Type B pancreatic cell (in vitro differentiated cells): ENCODE measurements at regions not wholly inside any gene's neighbourhood (a gene's known extent, or its start where the extent isn't known, plus 50 kb on each side); places are given as distances from the start of the nearest gene placed in this dataset.

Source experiments
- DNase-seq: peaks from one replicate; pipeline ENCODE4 v3.0.0; 2021; ENCODE audit warnings: mixed read lengths; ENCODE audit not compliant: unreplicated experiment; ENCODE audit errors: extremely low spot score
- H3K27ac Mint-ChIP-seq: 2 replicates; pipeline ENCODE4 v1.8.0; 2021; ENCODE audit warnings: mild to moderate bottlenecking, mixed read lengths
- H3K27me3 Mint-ChIP-seq: 2 replicates; pipeline ENCODE4 v1.8.0; 2021; ENCODE audit warnings: mixed read lengths
- H3K36me3 Mint-ChIP-seq: 2 replicates; pipeline ENCODE4 v1.8.0; 2021; ENCODE audit warnings: mixed read lengths
- H3K4me1 Mint-ChIP-seq: one replicate; pipeline ENCODE4 v1.8.0; 2021; ENCODE audit warnings: mixed read lengths; ENCODE audit not compliant: unreplicated experiment
- H3K4me3 Mint-ChIP-seq: 2 replicates; pipeline ENCODE4 v1.8.0; 2021; ENCODE audit warnings: mild to moderate bottlenecking, mixed read lengths
- H3K9me3 Mint-ChIP-seq: 2 replicates; pipeline ENCODE4 v1.8.0; 2021; ENCODE audit warnings: mixed read lengths
- TF ChIP-seq, protein P1 (sequence below): fragments of 200-600 bp; sonication (generic); conservative IDR thresholded peaks from 2 replicates; pipeline ENCODE4 v1.5.0; 2021; ENCODE audit warnings: antibody characterized with exemption, mild to moderate bottlenecking

DNA sequence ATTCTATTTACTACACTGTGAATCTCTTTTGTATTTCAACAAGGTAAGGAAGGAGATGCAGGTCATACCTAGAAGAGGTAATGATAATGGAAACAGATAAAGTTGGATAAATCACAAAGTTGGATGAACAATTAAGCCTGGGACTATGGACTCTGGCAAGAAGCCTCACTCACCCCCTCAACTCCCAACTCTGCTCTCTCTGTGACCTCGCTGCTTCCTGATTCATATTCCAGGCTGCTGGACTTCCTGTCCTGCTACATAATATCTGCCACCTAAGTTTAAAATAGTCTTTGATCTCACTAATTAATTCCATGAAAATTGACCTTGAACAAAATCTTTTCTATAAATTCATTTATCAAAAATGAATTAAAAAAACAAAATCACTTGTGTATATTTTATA lies 215.3 kb downstream of the CALCRL start:
- no peak for DNase-seq
- H3K27ac Mint-ChIP-seq = no peak overlapping the region
- TF ChIP-seq, protein P1, sequence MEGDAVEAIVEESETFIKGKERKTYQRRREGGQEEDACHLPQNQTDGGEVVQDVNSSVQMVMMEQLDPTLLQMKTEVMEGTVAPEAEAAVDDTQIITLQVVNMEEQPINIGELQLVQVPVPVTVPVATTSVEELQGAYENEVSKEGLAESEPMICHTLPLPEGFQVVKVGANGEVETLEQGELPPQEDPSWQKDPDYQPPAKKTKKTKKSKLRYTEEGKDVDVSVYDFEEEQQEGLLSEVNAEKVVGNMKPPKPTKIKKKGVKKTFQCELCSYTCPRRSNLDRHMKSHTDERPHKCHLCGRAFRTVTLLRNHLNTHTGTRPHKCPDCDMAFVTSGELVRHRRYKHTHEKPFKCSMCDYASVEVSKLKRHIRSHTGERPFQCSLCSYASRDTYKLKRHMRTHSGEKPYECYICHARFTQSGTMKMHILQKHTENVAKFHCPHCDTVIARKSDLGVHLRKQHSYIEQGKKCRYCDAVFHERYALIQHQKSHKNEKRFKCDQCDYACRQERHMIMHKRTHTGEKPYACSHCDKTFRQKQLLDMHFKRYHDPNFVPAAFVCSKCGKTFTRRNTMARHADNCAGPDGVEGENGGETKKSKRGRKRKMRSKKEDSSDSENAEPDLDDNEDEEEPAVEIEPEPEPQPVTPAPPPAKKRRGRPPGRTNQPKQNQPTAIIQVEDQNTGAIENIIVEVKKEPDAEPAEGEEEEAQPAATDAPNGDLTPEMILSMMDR = no peak
- no peaks in the 10 kb centered on the region for H3K4me1 Mint-ChIP-seq
- no peak overlapping the region for H3K4me3 Mint-ChIP-seq
- H3K9me3 Mint-ChIP-seq = no peaks in the 10 kb centered on the region
- H3K27me3 Mint-ChIP-seq = no peaks in the 10 kb centered on the region
- H3K36me3 Mint-ChIP-seq = no peaks in the 10 kb centered on the region

DNA sequence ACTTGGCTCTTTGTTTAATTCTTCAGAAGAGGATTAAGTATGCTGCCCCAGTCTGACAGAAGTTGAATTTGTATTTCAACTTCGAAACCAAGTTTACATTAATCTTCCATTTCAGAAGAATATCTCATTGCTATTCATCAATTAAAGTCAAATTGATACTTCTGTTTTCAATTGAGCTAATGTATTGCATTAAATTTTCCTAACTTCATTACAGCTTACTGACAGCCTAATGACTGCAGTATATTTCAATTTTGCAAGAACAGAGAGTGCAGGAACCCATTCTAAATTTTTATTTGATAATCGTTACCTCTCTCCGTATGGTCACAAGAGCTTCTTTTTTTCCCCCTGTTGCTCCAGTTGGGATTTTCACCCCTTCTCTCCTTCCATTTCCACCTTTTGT lies 218.0 kb downstream of the CALCRL start:
- Mint-ChIP-seq H3K36me3 (no peaks in the 10 kb centered on the region), H3K27me3 (no peaks in the 10 kb centered on the region), H3K4me3 (no peak overlapping the region), H3K9me3 (no peaks in the 10 kb centered on the region), H3K4me1 (no peaks in the 10 kb centered on the region), H3K27ac (no peak overlapping the region)
- TF ChIP-seq, protein P1 = no peak
- DNase-seq = no peak

DNA sequence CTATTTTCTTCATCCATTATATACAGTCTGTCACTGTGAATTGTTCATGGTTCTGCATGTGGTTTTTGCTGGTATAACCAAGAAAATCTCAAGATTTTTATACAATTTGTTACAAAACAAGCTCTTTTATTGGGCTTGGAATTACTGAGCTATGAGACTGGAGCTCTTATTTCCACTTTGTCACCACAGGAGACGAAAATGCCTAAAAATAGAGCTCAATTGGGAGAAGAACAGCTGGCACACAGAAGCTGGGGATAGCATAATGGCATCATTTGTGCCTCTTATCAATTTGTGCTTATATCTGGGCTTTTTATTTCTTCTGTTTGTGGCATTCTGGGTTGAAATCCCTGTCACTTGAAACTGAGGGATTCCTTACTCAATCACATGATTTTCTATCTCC lies 219.1 kb downstream of the CALCRL start:
- H3K27me3 Mint-ChIP-seq = no peaks in the 10 kb centered on the region
- H3K9me3 Mint-ChIP-seq = no peaks in the 10 kb centered on the region
- DNase-seq = no peak
- H3K27ac Mint-ChIP-seq = no peak overlapping the region
- H3K4me1 Mint-ChIP-seq = no peaks in the 10 kb centered on the region
- TF ChIP-seq, protein P1 = no peak
- no peaks in the 10 kb centered on the region for H3K36me3 Mint-ChIP-seq
- H3K4me3 Mint-ChIP-seq = no peak overlapping the region

DNA sequence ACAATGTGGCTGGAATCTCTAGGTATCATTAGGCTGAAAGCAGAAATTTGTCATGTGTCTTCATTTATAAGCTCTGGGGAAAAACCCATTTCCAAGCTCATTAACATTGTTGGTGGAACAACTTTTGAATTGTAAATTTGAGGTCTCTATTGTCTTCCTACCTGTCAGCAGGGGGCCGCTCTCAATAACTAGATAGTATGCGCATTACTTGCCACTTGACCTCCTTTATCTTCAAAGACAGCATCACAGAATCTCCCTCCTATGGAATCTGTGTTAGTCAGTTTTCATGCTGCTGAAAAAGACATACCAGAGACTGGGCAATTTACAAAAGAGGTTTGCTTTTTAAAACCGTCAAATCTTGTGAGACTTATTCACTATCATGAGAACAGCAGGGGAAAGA lies 223.1 kb downstream of the CALCRL start:
- H3K4me1 Mint-ChIP-seq = no peaks in the 10 kb centered on the region
- no peaks in the 10 kb centered on the region for H3K27me3 Mint-ChIP-seq
- H3K9me3 Mint-ChIP-seq = no peaks in the 10 kb centered on the region
- no peak for DNase-seq
- TF ChIP-seq, protein P1 = no peak
- H3K36me3 Mint-ChIP-seq = no peaks in the 10 kb centered on the region
- no peak overlapping the region for H3K27ac Mint-ChIP-seq
- no peak overlapping the region for H3K4me3 Mint-ChIP-seq

DNA sequence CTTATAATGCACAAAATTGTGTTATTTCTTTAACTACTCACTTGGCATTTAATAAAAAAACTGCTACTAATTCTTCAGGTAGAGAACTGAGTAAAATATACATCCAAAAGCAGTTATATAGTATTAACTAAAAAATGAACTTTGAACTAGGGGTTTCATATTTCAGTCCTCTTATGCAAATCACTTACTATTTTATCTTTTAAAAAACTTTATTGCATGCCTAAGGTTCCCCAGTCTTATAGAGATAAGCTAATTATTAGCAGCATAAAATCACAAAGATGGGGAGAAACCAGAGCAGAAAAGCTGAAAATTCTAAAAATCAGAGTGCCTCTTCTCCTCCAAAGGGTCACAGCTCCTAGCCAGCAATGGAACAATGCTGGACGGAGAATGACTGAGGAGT lies 228.0 kb downstream of the CALCRL start:
- no peak for DNase-seq
- Mint-ChIP-seq H3K27ac (no peak overlapping the region), H3K4me3 (no peak overlapping the region), H3K27me3 (no peaks in the 10 kb centered on the region), H3K9me3 (no peaks in the 10 kb centered on the region), H3K36me3 (no peaks in the 10 kb centered on the region), H3K4me1 (no peaks in the 10 kb centered on the region)
- TF ChIP-seq, protein P1 = no peak
